B cell (primary cell): ENCODE measurements at regions not wholly inside any gene's neighbourhood (a gene's known extent, or its start where the extent isn't known, plus 50 kb on each side); places are given as distances from the start of the nearest gene placed in this dataset.

Source experiments
- CTCF ChIP-seq: fragments of 200-600 bp; IDR thresholded peaks from one replicate; pipeline ENCODE4 v1.8.0; 2022; ENCODE audit warnings: antibody characterized with exemption, mild to moderate bottlenecking
- EZH2 ChIP-seq: IDR thresholded peaks from 2 replicates; pipeline ENCODE4 v1.6.1; 2012; ENCODE audit warnings: borderline replicate concordance, low read depth, mild to moderate bottlenecking, moderate library complexity, low read length; ENCODE audit not compliant: insufficient read depth, poor library complexity, severe bottlenecking

GRCh38 chr12:130281153-130281799 is 56.4 kb upstream of the PIWIL1 start:
- TF ChIP-seq CTCF (peak; percentile 63), EZH2 (no peak)
